ENCODE measurements at regions not wholly inside any gene's neighbourhood (a gene's known extent, or its start where the extent isn't known, plus 50 kb on each side); places are given as distances from the start of the nearest gene placed in this dataset.

- TF ChIP-seq POLR2A (IDR thresholded peaks at IDR 0.05) (no peak), CTCF (IDR thresholded peaks at IDR 0.05 in 8 of 11, conservative IDR thresholded peaks at IDR 0.05 in 3 of 11) (no peak), POLR2AphosphoS5 (IDR thresholded peaks at IDR 0.05) (no peak)
- H3K36me3 ChIP-seq: no peaks in the 10 kb centered on the region
- DNase-seq: no peak
- no peaks in the 10 kb centered on the region for H3K4me1 ChIP-seq
- intact Hi-C loops (cut with DNase I; ENCODE audit: low total_unique reads): no loop called here
- H3K4me3 ChIP-seq: no peak overlapping the region
- WGBS, 5 donors: 73 to 80% (median 75%) methylated on average over 2 of the region's 2 CpGs
- H3K27me3 ChIP-seq (replicated peaks in 1 of 7): no peaks in the 10 kb centered on the region
- H3K9me3 ChIP-seq: peaks cover 0 to 6% (median 0%) of the 10 kb centered on the region in 8 donors
- no peak overlapping the region for H3K27ac ChIP-seq
Observed at GRCh38 chr5:82704381-82704780, 372.8 kb downstream of the TMEM167A start.

GRCh38 chr5:82702046-82702445 lies 375.1 kb downstream of the TMEM167A start:
- no peak for DNase-seq
- Histone ChIP-seq H3K27me3 (replicated peaks in 1 of 7) (no peaks in the 10 kb centered on the region), H3K4me3 (no peak overlapping the region), H3K36me3 (no peaks in the 10 kb centered on the region), H3K27ac (no peak overlapping the region), H3K9me3 (peaks cover 0 to 6% (median 0%) of the 10 kb centered on the region in 8 donors), H3K4me1 (no peaks in the 10 kb centered on the region)
- 0 to 4% (median 0%) methylated on average over 1 of the region's 1 CpG for WGBS, 5 donors
- intact Hi-C loops (cut with DNase I; ENCODE audit: low total_unique reads): no loop called here
- no peak for TF ChIP-seq CTCF (IDR thresholded peaks at IDR 0.05 in 8 of 11, conservative IDR thresholded peaks at IDR 0.05 in 3 of 11)

- no peak overlapping the region for H3K27ac ChIP-seq
- H3K4me3 ChIP-seq: no peak overlapping the region
- WGBS, 5 donors: 93 to 97% (median 95%) methylated on average over 6 of the region's 6 CpGs
- H3K36me3 ChIP-seq: no peaks in the 10 kb centered on the region
- no peak for TF ChIP-seq POLR2AphosphoS5 (IDR thresholded peaks at IDR 0.05)
- TF ChIP-seq CTCF (IDR thresholded peaks at IDR 0.05 in 8 of 11, conservative IDR thresholded peaks at IDR 0.05 in 3 of 11): no peak
- TF ChIP-seq POLR2A (IDR thresholded peaks at IDR 0.05): no peak
- no peaks in the 10 kb centered on the region for H3K9me3 ChIP-seq
- intact Hi-C loops (cut with DNase I; ENCODE audit: low total_unique reads): no loop called here
- no peaks in the 10 kb centered on the region for H3K4me1 ChIP-seq
- no peak for DNase-seq
- H3K27me3 ChIP-seq (replicated peaks in 1 of 7): no peaks in the 10 kb centered on the region
Observed at GRCh38 chr5:82699737-82700136, 377.5 kb downstream of the TMEM167A start.

GRCh38 chr5:82698026-82698425 lies 379.2 kb downstream of the TMEM167A start:
- no peak overlapping the region for H3K27ac ChIP-seq
- H3K9me3 ChIP-seq: no peaks in the 10 kb centered on the region
- intact Hi-C loops (cut with DNase I; ENCODE audit: low total_unique reads): no loop called here
- no peak overlapping the region for H3K4me3 ChIP-seq
- no peaks in the 10 kb centered on the region for H3K27me3 ChIP-seq (replicated peaks in 1 of 7)
- H3K4me1 ChIP-seq: no peaks in the 10 kb centered on the region
- no peaks in the 10 kb centered on the region for H3K36me3 ChIP-seq
- no peak for TF ChIP-seq CTCF (IDR thresholded peaks at IDR 0.05 in 8 of 11, conservative IDR thresholded peaks at IDR 0.05 in 3 of 11)
- TF ChIP-seq POLR2AphosphoS5 (IDR thresholded peaks at IDR 0.05): no peak
- no peak for TF ChIP-seq POLR2A (IDR thresholded peaks at IDR 0.05)
- no peak for DNase-seq
- 54 to 67% (median 64%) methylated on average over 1 of the region's 1 CpG for whole genome bisulfite sequencing, 5 donors
